HG02610 (cell line): ENCODE measurements at regions not wholly inside any gene's neighbourhood (a gene's known extent, or its start where the extent isn't known, plus 50 kb on each side); places are given as distances from the start of the nearest gene placed in this dataset.
"Not testable (repeated sequence)": the region's sequence is repeated elsewhere in the genome, so short reads cannot be mapped to it uniquely, and the experiment has no call there.

Experiments
- ATAC-seq: cut with Tn5 transposase; IDR thresholded peaks from one replicate; pipeline ENCODE4 v1.9.1; 2021; ENCODE audit warnings: mild to moderate bottlenecking, moderate library complexity; ENCODE audit not compliant: unreplicated experiment

DNA sequence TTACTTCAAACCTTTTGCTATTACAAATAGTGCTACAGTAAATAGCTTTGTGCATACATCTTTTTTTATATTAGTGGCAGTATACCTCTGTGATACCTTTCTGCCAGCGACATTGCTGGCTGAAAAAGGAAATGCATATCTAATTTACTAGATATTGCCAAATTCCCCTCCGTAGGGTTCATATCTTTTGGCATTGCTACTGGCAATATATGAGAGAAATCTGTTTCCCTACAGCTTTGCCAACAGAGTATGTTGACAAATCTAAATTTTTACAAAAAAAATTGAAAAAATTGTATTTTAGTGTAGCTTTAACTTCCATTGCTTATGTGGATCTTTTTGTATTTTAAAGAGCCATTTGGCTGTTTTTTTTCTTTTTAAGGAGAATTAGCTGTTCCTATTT is 426.7 kb downstream of the TRIB2 start:
- ATAC-seq = no peak

DNA sequence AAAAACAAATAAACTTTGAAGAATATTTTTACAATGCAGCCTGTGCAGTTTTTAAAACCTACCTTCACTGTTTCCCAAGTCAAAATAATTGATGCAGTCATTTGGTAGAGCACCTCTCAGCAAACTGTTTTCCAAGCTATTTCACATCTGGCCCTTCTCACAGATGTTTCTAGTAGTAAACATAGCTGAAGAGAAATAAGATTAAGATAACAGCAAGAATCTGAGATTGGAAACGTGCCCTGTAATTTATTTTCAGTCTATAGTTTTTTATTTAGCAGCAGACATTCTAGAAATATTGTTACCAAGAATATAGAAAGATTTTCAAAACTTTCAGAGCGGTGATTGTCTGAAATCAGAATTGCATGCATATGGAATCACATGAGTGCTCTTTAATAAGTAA is 440.2 kb downstream of the TRIB2 start:
- ATAC-seq = no peak

DNA sequence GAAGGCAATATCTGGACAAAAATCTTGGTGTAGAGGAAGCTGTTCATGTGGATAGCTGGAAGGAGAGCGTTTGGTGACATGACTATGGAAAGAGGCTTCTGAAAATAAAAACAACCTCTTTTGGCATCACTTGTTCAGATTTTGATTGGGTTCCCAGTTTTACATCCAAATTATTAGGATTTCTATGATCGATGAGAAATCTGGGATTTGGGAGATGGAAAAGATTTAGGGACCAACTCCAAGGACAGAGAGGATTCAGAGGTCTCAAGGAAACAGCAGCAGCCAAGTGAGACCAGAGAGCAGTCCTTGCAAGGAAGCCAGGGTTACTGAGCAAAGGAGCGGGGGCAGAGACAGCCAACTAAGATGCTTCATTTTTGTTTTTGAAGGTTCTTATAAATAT is 441.7 kb downstream of the TRIB2 start:
- ATAC-seq = no peak

DNA sequence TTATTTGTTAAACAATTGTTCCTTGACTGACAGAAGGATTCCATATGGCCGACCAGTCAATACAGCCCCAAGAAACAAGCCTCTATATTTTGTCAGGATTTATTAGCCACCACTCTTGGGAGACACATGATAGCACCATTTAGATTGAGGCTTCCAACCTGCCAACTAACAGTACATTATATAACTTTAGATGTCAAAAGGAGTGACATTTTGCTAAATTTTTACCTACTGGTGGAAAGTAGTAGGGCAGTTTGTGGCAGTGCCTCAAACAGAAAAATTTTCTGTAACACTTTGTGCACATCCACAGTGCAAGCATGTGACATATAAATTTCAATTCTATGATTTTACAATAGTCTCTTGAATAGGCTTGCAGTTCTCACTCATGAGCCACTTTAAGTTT is 464.0 kb downstream of the TRIB2 start:
- ATAC-seq = no peak

DNA sequence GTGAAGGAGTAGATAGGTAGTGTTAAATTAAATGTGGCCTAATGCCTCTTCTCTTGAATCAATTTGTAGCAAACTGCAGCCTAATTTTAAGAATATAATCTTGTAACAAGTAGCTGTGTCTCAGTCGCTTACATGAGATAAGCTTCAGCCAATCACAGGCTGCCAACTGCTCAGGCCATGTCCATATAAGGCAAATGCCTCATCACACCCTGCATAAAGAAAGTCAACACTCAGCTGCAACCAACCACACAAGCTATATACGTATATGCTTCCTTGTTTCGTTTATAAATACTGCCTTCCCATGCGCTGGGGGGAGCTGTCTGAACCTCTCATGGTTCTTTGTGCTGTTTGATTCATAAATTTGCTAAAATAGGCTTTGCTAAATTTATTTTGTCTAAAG is 476.3 kb downstream of the TRIB2 start:
- ATAC-seq = no peak

DNA sequence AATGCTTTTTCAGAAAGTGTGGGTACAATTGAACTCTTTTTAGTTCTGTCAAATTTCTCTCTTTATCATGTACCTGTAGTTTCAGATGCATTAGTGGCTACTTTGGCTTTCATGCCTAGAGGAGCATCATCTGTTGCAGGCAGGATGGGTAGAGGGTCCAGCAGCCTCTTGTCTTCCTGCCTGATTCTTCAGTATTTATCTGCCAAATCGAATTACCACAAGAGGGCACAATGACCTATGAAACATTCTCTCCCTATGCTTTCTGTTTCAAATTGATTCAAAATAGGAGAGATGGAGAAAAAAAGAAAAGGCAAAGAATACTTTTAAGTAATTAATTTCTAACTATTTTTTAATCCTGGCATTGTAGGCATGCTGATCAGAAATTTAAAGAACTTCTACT is 477.2 kb downstream of the TRIB2 start:
- ATAC-seq = peak; percentile 74

DNA sequence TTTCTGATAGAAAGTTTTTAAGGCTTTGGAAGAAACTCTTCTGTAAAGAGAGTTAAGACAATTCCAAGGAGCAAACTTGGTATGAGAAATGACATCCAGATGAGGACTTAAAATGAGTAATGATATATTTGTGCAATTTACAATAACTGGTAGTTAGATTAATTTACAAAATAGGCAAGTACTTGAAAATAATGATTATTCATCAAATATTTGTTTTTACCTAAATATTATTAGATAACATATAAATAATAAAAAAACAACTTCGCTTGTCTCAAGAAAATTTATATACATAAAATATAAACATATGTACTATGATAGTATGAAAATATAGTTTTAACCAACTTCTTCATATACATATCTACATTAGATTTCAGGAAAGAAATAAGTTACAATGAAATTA is 478.5 kb downstream of the TRIB2 start:
- ATAC-seq = no peak

DNA sequence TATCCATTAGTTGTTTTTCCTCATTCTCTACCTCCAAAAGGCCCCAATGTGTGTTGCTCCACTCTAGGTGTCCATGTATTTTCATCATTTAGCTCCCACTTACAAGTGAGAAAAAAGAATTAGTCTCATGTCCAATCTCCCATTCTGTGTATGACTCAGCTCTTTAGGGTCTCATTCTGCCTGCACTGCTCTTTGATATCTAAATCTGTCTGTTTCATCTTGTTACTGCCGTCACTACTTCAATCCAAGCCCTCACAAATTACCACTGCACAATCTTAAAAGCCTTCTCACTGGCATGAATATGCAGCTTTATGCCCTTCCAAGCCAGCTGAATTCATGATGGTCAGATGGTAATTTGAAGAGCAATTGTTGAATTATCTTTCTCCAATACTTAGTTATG is 480.5 kb downstream of the TRIB2 start:
- no peak for ATAC-seq

DNA sequence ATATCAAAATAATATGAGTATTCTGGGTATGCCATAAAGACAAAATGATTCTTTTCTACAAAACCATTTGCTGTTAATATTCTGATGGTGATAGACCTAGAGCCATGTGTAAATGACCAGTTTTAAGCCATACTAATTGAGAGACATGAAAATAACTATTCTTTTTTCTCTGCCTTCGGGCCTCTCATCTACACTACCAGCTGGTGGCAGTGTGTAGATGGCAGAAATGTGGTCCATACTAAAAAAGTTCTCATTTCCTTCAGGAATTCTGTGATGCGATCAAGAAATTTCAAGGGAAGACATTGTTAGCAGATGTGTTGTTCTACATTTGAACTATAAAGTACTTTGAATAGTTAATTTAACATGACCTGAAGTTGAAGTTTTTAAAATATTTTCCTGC is 485.2 kb downstream of the TRIB2 start:
- no peak for ATAC-seq

DNA sequence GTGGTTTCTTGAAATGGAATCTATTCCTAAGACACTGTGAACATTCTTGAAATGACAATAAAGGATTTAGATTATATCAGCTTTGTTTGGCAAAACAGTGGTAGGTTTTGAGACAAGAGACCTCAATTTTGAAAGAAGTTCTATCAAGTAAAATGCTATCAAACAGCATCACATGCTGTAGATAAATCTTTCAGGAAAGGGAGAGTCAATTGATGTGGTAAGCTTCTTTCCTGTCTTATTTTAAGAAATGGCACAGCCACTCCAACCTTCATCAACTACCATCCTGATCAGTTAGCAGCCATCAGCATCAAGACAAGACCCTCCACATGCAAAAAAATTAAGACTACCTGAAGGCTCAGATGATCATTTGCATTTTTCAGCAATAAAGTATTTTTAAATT is 495.4 kb downstream of the TRIB2 start:
- no peak for ATAC-seq

DNA sequence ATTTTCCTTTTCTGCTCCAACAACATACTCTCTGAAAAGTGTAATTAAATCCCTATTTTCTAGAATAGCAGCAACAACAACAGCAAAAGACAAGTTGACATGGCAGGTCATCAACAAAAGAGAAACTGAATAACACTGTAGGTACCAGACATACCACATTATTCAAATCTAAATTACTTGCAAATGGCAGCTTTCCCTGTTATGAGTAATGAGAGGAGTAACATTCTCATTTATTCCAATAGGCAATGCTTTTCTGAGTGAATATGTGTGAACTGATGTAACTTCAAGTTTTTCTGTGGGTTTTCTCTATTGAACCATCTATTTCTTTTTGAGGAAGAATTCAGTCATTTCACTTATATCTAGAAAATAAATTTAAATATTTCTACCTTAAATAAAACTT is 501.5 kb downstream of the TRIB2 start:
- ATAC-seq = no peak

DNA sequence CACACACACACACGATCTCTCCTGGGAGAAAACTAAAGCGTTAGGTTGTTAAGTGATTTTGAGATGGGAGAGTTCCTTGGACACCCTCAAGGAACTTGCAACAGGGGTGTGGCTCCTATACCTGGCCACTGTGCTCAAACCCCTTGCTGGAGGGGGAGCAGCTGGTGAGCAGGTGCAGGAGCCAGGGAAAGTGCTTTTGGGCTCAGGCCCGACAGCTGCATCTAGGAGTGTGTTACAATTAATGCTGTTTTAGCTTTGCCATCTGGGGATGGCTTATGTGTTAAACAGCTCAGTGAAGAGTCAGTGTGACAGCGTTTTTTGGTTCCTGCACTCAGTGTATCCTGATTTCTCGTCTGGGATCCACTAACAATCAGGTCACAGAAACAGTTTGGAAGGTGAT is 510.8 kb downstream of the TRIB2 start:
- ATAC-seq = no peak

DNA sequence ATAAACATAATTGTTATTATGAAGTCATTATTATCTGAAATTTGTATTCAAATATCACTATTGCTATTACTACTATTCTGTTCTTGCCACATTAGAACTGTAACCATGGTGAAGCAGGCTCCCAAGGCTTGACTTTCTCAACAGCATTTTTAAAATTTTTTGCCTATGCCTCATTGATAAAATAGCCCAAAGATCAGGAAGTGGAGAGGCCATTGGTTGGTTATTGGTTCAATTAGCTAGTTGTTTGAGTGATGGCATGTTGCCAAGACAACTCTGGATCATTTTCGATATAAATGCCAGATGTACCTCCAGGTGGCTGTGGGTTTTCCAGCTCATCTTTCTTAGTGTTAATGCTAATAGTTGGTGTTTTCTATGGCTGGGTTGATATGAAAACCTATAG is 513.5 kb downstream of the TRIB2 start:
- ATAC-seq = no peak

DNA sequence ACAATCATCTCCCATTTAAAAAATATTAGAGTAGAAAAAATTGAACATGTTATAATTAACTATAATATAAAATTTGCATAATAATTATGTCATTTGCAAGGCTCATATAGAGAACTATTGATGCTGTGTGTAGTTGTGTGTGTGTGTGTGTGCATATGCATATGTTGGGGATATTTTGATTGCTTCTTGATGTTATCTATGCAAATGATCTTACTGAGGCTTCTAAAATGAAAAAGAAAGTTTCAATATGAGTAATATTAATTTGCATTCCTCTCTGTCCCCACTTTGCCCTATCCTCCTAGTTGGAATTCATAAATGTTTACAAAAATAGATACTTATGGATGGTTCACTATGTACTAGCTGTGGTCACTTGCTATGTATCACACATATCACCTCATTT is 523.3 kb downstream of the TRIB2 start:
- no peak for ATAC-seq

DNA sequence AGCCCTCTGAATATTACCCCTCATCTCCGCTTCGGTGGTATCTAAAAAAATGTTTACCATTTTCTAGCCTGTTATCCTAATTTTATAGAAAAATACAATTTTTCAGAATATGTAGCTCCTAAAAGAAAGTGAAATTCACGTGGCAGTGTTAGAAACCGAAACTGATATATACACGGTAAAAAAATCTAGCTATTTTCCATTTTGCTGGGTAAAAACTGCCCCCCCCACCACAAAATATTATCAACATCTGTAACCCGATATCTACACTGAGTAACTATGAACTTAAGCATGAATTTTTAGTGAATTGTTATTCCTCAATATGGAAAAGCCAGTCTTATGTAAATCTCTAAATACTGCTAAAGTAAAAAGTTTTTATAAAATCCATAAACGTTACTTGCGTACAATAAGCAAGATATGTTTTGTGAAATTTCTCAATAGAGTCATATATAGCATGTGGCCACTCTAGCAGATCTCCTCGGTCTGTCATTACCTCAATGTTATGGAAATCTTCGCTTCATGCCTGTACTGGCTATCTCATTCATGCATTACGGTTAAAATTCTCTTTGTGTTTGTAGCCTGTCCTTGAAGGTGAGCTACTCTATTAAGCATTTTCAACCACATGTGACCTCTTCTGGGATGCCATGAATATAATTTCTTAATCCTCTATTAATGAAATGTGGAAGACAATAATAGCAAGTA is 524.2 kb downstream of the TRIB2 start:
- peak; percentile 51 for ATAC-seq

DNA sequence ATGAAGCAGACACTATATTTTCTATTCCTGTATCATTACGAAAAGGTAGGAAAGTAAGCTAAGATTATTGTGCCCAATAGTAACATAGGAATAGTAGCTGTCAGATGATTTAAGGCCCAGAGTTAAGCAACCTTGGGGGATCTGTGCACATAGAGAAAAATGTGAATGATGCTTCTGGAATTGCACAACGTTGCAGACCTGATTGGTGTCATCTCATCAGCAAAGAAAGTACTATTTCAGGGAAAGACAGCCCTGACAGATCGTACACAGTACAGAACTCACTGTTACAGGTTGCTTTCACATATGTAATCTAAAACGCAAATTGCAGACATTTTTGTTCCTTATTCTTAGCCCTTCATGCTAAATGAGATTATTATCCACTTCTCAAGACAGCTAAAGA is 535.9 kb downstream of the TRIB2 start:
- no peak for ATAC-seq

DNA sequence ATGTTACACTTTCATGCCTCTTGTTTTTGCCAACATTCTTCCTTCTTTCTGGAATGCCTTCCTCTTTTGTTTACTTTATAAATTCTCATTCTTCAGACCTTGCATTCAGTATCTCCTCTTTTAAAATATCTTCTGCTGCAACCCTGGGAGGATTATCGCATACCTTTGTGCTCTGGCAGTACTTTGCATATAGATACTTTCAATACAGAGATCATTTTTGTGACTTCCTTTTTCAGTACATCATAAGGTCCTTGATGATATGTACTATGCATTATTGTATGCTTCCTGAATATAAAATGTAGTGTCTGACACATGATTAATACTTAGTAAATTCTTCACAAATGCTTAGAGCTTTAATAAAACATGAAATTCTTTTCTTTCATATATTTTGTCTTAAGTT is 538.7 kb downstream of the TRIB2 start:
- ATAC-seq = no peak

DNA sequence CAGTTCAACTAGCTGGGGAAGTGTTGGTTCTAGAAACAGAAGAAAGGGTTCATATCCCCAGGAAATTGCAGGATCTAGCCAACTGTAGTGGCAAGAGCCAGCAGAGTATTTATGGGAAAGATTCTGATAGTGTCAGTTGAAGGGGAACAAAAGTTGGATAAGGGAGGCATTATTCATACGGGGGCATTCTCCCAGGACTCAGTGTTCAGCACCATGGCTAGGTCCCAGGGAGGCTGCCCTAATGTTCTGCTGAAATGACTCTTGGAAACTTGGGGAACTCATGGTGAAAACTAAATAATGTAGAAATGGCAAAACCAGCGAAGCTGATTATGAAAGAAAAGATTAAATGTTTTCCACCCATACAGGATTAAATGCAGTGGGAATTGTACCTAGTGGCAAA is 543.7 kb downstream of the TRIB2 start:
- no peak for ATAC-seq

DNA sequence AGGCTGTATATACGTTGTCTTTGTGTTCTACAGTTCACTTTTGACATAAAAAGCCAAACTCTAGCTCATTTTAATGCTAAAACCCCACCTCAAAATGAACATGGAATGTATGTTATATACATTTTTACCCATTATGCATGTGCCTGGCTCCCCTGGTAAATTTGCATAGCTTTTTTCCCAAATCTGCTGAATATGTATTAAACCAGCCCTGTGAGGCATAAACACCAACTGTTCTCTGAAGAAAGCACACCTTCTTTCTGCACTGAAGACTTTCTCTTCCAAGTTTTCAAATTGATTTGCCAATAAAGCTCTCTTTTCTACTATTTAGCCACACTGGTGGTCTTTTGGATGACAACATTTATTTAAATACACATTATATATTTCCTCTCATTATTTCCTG is 549.4 kb downstream of the TRIB2 start:
- ATAC-seq = no peak

DNA sequence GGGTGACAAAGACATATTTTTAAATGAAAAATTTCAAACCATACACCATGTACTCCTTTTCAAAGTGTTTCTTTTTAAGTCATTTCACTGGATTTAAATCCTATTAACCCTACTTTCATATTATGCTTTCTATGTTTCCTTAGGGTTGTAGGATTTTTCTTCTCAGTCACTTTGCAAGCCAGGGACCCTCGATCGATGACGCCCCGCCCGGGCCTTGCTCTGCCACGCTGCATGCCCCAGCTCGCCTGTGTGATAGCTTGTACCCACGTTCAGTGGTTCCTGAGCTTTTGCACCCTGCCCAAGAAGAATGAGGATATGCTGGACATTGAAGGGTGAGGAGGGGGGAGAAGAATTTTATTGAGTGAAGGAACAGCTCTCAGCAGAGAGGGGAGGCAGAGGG is 568.0 kb downstream of the TRIB2 start:
- ATAC-seq = no peak

DNA sequence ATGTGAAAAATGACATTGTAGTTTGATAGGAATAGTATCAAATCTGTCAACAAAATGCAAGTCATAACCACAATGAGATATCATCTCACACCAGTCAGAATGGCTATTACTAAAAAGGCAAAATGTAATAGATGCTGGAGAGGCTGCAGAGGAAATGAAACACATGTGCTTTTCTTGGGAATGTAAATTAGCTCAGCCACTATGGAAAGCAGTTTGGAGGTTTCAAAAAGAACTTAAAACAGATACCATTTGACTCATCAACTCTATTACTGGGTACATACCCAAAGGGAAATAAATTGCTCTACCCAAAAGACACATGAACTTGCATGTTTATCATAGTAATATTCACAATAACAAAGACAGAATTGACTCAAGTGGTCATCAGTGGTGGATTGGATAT is 572.6 kb downstream of the TRIB2 start:
- ATAC-seq = peak; percentile 68

DNA sequence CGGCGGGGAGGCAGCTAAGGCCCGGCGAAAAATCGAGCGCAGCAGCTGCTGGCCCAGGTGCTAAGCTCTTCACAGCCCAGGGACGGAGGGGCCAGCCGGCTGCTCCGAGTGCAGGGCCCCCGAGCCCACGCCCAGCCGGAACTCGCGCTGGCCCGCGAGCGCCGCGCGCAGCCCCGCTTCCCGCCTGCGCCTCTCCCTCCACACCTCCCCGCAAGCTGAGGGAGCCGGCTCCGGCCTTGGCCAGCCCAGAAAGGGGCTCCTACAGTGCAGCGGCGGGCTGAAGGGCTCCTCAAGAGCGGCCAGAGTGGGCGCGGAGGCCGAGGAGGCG is 591.7 kb downstream of the TRIB2 start:
- not testable (repeated sequence) for ATAC-seq

DNA sequence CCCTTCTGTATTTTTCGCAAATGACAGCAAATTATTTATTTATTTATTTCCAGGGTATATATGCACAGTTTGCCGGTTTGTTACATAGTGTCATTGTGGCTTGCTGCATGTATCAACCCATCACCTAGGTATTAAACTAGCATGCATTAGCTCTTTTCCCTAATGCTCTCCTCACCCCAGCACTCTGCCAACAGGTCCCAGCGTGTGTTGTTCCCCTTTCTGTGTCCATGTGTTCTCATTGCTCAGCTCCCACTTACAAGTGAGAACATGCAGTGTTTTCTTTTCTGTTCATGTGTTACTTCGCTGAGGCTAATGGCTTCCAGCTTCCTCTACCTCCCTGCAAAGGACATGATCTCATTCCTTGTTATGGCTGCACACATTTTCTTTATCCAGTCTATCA is 592.3 kb downstream of the TRIB2 start:
- no peak for ATAC-seq

DNA sequence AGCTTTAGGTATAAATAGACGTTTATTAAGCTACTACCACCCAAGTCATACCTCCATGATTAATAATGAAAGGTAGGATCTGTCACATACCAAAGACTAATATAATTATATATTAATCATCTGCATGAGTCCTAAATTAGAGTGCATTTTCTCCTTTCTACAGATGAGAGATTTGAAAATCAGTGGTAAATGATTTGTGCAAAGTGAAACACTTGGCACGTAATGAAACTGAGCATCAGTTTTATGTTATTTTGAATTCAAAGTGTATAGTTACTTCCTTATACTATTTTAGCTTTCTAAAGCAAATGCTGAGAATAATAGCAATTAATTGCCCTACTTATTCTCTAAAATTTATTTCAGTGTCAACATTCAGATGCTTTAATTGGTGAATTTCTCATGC is 615.3 kb downstream of the TRIB2 start:
- no peak for ATAC-seq
